Ishikawa (cell line): ENCODE measurements at regions not wholly inside any gene's neighbourhood (a gene's known extent, or its start where the extent isn't known, plus 50 kb on each side); places are given as distances from the start of the nearest gene placed in this dataset.

Experiments used
- CEBPB ChIP-seq: IDR thresholded peaks from 2 replicates; pipeline ENCODE4 v1.6.1; 2012
- EP300 ChIP-seq: IDR thresholded peaks from 2 replicates; pipeline ENCODE4 v1.6.1; 2012; ENCODE audit warnings: borderline replicate concordance
- REST ChIP-seq: IDR thresholded peaks from 2 replicates; pipeline ENCODE4 v1.6.1; 2012; ENCODE audit warnings: low read depth, mild to moderate bottlenecking
- TCF12 ChIP-seq: IDR thresholded peaks from 2 replicates; pipeline ENCODE4 v1.6.1; 2012; ENCODE audit warnings: low read depth
- YY1 ChIP-seq: IDR thresholded peaks from 2 replicates; pipeline ENCODE4 v1.6.1; 2012; ENCODE audit warnings: low read depth

DNA sequence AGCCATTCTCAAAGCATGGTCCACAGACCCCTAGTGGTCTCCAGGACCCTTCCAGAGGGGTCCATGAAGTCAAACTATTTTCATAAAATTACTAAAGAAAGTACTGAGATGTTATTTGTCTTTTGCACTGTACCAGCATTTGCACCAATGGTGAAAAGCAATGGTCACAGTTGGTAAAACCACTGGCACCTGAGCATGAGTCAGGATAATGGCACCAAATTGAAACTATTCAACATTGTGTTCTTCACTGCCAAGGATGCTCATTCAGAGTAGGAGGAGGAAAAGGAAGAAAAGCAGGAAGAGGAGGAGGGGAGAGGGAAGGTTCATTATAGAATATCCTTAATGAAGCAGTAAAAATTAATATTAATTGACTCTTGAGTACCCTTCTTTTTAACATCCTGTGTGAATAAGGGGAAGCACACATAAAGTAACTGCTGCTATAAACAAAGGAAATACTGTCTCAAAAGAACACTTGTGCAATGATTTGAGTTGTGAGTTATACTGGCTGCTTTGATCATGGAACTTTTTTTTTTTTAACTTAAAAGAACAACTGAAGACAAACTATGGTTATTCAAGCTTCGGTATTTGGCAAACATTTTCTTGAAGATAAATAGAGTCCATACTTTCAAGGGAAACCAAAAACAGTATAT, 60.2 kb downstream of the MPP7 start:
- TF ChIP-seq EP300, result no peak
- TF ChIP-seq TCF12, result no peak
- TF ChIP-seq YY1, result no peak
- no peak for TF ChIP-seq CEBPB
- no peak for TF ChIP-seq REST
